ENCODE measurements at regions not wholly inside any gene's neighbourhood (a gene's known extent, or its start where the extent isn't known, plus 50 kb on each side); places are given as distances from the start of the nearest gene placed in this dataset.
"Not testable (repeated sequence)": the region's sequence is repeated elsewhere in the genome, so short reads cannot be mapped to it uniquely, and the experiment has no call there.

GRCh38 chrX:7637066-7637465 lies 205.9 kb upstream of the VCX start:
- no peak for DNase-seq

DNA sequence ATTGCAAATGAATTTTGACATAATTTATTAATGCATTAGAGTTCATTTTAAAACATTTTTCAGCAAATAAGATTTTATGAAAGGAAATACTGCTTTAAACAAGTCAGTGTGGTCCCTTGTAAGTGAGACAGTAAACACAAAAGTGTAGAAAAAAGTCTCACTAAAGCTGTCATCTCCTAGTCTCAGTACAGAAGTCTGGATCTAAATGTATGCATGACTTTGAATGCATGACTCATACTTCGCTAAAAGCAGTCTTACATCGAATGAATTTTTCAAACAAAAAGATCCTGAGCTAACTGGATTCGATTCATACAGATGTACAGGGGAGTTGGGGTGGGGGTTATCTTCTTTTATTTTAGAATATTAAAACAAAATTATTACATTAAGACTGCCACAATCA lies 207.4 kb upstream of the VCX start:
- DNase-seq: no peak

GRCh38 chrX:7620560-7620959 lies 222.4 kb upstream of the VCX start:
- DNase-seq: no peak

GRCh38 chrX:7617994-7618393 lies 225.0 kb upstream of the VCX start:
- no peak for DNase-seq

GRCh38 chrX:7614616-7615015 lies 228.4 kb upstream of the VCX start:
- DNase-seq: no peak

DNA sequence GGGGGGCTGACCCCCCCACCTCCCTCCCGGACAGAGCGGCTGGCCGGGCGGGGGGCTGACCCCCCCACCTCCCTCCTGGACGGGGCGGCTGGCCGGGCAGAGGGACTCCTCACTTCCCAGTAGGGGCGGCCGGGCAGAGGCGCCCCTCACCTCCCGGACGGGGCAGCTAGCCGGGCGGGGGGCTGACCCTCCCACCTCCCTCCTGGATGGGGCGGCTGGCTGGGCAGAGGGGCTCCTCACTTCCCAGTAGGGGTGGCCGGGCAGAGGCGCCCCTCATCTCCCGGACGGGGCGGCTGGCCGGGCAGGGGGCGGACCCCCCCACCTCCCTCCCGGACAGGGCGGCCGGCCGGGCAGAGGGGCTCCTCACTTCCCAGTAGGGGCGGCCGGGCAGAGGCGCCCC lies 234.3 kb upstream of the VCX start:
- DNase-seq: not testable (repeated sequence)

GRCh38 chrX:7606039-7606652 lies 236.8 kb upstream of the VCX start:
- no peak for DNase-seq

- no peak for DNase-seq
Observed at GRCh38 chrX:7603387-7603786, 239.6 kb upstream of the VCX start.

DNA sequence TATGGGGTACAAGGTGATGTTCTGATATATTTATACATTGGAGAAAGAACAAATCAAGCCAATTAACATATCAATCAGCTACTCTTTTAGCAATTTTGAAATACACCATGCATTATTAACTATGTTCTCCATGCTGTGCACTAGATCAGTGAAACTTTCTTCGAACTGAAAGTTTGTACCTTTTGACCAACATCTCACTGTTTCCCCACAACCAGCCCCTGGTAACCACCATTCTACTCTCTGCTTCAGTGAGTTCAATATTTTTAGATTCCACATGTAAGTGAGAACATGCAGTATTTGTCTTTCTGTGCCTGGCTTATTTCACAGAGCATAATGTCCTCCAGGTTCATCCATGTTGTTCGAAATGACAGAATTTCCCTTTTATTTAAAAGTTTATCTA lies 246.1 kb upstream of the VCX start:
- no peak for DNase-seq

DNA sequence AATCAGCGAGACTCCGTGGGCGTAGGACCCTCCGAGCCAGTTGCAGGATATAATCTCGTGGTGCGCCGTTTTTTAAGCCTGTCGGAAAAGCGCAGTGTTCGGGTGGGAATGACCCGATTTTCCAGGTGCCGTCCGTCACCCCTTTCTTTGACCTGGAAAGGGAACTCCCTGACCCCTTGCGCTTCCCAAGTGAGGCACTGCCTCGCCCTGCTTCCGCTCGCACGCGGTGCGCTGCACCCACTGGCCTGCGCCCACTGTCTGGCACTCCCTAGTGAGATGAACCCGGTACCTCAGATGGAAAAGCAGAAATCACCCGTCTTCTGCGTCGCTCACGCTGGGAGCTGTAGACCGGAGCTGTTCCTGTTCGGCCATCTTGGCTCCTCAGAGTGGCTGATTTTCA lies 249.6 kb upstream of the VCX start:
- DNase-seq: not testable (repeated sequence)

- no peak for DNase-seq
Observed at GRCh38 chrX:7586126-7586525, 256.8 kb upstream of the VCX start.

DNA sequence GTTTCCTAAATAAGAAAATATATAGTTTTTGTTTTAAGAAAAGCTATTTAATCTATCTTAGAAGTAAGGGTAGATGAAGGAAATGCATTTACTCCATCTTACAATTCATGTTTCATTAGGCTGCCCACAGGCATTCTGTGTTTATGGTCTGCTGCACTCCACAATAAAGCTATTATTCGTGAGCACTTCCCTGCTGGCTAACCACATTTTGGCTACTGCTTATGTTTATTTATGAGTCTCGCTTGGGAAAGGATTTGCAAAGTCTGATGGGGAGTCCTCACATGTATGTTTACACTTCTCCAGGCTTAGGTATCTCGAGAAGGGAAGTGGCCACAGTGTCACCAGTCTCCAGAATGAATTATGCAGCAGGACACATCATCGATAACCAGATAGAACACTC lies 260.8 kb upstream of the VCX start:
- no peak for DNase-seq

- no peak for DNase-seq
Observed at GRCh38 chrX:7580127-7580526, 262.8 kb upstream of the VCX start.

GRCh38 chrX:7574325-7574724 lies 268.6 kb upstream of the VCX start:
- no peak for DNase-seq

GRCh38 chrX:7570432-7571029 lies 272.4 kb upstream of the VCX start:
- no peak for DNase-seq

DNA sequence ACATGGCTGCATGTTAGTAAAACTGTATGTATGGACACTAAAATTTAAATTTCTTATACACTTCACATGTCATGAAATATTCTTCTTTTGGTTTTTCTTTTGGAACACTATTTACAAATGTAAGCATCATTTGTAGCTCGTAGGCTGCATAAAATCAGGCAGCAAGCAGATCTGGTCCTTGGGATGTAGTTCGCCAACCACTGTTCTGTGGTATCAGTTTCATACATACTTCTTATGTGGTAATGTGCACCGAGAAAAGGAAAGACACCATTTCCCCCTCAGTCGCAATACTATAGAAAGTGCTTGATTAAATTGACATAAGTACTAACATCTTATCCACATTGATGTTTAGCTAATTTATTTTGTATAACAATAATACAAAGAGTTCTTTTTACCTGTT lies 274.4 kb upstream of the VCX start:
- DNase-seq: no peak

GRCh38 chrX:7568130-7568529 lies 274.8 kb upstream of the VCX start:
- no peak for DNase-seq

DNA sequence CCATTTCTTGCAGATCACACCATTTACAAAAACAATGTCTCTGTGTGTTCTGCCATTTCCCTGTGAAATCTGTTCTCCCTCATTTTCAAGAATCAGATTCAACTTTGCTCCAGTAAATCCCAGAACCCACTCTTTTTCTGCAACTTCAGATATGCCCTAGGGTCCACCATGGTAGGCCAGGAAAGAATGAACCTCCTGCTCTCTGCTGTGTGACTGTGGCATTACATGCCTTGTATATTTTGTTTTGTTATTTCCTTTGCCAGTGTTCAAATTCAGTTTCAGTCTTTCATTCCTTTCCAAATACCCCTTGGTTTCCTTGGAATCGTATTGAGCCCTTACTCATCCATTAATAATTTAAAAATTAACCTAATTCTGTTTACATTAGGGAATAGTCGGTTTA lies 290.2 kb upstream of the VCX start:
- DNase-seq: no peak

DNA sequence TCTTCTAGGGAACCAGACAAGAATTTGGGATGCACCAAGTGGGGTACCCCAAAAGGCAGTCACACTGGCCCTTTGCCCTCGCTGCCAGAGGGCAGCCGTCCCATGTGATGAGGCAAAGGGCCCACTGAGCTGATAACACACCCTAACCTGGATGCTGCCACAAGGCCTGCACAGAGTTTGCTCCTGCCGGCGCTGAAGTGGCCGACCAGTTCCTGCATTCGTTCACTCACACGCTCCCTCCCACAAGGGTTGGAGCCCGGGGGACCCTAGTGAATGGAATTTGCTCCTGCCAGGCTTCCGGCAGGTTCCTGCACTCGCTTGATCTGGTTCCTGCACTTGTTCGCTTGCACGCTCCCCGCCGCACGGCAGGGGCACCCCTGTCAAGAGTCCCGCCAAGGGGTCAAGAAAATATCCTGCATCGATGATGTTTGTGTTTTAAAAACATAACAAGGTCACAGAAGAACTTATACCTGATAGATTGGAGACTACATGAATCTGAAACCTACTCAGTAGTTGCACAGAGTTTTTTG lies 296.4 kb upstream of the VCX start:
- DNase-seq: no peak

DNA sequence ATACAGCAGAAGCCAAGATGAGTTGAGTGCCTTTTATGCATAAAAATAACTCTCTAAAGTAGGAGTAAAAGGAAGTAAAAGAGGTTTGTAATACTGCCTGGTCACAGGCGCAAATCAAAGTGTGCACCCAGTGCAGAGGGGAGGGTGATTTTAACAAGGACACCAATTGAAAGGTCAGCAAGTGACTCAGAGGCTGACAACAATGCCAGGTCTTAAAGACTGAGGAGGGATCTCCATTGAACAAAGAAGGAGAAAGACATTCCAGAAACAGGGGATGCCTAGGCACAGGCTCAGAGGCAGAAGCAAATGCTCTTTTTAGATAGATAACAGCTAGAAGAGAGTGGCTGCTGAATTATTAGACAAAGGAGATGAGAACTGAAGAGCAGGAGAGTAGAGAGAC lies 297.4 kb upstream of the VCX start:
- no peak for DNase-seq

- peak; percentile 25 for DNase-seq
Observed at GRCh38 chrX:7542587-7543380, 300.2 kb upstream of the VCX start.

GRCh38 chrX:7522860-7523259 lies 320.1 kb upstream of the VCX start:
- DNase-seq: no peak

GRCh38 chrX:7515681-7516413 lies 327.1 kb upstream of the VCX start:
- no peak for DNase-seq

Data from left hindlimb (tissue), 1 donor.